ENCODE measurements at regions not wholly inside any gene's neighbourhood (a gene's known extent, or its start where the extent isn't known, plus 50 kb on each side); places are given as distances from the start of the nearest gene placed in this dataset.

DNA sequence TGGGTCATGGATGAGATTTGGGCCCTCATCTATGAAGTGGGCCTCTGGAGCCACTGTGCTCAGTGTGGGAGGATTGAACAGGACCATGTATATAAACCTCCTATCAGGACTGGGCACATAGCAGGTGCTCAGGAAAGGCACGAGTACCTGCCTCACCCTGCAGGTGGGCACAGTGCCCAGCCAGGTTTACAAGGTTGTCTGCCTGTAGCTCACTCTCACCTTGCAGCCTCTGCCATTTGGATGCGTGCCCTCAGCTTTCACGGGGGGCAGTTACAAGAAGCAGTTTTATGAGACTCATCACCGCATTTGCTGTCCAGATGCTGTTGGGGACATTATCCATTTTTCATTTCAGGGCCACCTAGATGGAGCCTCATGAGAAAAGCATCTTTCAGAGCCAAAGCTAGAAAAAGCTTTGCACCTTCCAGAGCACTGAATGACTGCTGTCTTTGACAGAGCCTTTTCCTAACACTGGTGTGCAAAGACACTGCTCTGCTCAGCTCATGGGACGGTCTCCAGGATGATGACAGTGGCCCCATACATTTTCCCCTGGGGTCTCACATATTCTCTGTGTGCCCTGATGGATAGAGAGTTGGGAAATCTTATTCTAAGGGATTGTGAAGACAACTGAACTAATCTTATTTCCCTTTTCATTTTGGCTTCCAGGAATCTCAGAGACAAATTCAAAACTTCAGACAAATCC is 327.5 kb upstream of the RTL1 start:
- no peaks in the 10 kb centered on the region for H3K4me1 ChIP-seq (ENCODE audit: control insufficient read depth, insufficient read depth, low read length)
- TF ChIP-seq TCF7L2 (IDR thresholded peaks at IDR 0.05; ENCODE audit: low read depth, low read length) (no peak), SIN3A (IDR thresholded peaks at IDR 0.05; ENCODE audit: borderline replicate concordance, insufficient read depth, low read depth, low read length) (no peak), POLR2AphosphoS5 (IDR thresholded peaks at IDR 0.05; ENCODE audit: low read depth, low read length) (no peak)
- TF ChIP-seq, protein P1, sequence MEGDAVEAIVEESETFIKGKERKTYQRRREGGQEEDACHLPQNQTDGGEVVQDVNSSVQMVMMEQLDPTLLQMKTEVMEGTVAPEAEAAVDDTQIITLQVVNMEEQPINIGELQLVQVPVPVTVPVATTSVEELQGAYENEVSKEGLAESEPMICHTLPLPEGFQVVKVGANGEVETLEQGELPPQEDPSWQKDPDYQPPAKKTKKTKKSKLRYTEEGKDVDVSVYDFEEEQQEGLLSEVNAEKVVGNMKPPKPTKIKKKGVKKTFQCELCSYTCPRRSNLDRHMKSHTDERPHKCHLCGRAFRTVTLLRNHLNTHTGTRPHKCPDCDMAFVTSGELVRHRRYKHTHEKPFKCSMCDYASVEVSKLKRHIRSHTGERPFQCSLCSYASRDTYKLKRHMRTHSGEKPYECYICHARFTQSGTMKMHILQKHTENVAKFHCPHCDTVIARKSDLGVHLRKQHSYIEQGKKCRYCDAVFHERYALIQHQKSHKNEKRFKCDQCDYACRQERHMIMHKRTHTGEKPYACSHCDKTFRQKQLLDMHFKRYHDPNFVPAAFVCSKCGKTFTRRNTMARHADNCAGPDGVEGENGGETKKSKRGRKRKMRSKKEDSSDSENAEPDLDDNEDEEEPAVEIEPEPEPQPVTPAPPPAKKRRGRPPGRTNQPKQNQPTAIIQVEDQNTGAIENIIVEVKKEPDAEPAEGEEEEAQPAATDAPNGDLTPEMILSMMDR (IDR thresholded peaks at IDR 0.05), result no peak
- TF ChIP-seq, protein P2, sequence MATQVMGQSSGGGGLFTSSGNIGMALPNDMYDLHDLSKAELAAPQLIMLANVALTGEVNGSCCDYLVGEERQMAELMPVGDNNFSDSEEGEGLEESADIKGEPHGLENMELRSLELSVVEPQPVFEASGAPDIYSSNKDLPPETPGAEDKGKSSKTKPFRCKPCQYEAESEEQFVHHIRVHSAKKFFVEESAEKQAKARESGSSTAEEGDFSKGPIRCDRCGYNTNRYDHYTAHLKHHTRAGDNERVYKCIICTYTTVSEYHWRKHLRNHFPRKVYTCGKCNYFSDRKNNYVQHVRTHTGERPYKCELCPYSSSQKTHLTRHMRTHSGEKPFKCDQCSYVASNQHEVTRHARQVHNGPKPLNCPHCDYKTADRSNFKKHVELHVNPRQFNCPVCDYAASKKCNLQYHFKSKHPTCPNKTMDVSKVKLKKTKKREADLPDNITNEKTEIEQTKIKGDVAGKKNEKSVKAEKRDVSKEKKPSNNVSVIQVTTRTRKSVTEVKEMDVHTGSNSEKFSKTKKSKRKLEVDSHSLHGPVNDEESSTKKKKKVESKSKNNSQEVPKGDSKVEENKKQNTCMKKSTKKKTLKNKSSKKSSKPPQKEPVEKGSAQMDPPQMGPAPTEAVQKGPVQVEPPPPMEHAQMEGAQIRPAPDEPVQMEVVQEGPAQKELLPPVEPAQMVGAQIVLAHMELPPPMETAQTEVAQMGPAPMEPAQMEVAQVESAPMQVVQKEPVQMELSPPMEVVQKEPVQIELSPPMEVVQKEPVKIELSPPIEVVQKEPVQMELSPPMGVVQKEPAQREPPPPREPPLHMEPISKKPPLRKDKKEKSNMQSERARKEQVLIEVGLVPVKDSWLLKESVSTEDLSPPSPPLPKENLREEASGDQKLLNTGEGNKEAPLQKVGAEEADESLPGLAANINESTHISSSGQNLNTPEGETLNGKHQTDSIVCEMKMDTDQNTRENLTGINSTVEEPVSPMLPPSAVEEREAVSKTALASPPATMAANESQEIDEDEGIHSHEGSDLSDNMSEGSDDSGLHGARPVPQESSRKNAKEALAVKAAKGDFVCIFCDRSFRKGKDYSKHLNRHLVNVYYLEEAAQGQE (IDR thresholded peaks at IDR 0.05; ENCODE audit: insufficient read depth in 1 of 2, low read depth in 2 of 2, low read length in 1 of 2), result no peak
- ChIA-PET CTCF (no interaction called here), POLR2A (no interaction called here)
- H3K27ac ChIP-seq (ENCODE audit: low read length), result 0 out of 2 replicates have a peak overlapping the region, but pooled peaks have one; percentile 12
- in situ Hi-C loops (cut with HindIII; ENCODE audit: low pct_unique_long_range_greater_than_20kb, low sequenced_read_pairs), result no loop called here
- H3K9me3 ChIP-seq (ENCODE audit: control insufficient read depth, insufficient read depth, low read depth, low read length), result no peaks in the 10 kb centered on the region
- DNase-seq (ENCODE audit: low read depth, low spot score), result no peak
- H3K27me3 ChIP-seq (ENCODE audit: control insufficient read depth, insufficient read depth, low read length), result no peaks in the 10 kb centered on the region
- H3K36me3 ChIP-seq (ENCODE audit: control insufficient read depth, insufficient read depth, low read length), result no peaks in the 10 kb centered on the region
- ATAC-seq, result no peak
- no TSS peak for BruUV-seq (replicated peaks)
- intact Hi-C loops (cut with micrococcal nuclease; ENCODE audit: unreplicated experiment), result loop anchor here (10.0 kb wide), 2 partner anchors 156 to 324 kb away; no protein-coding TSS in a partner anchor
- no peak overlapping the region for H3K4me3 ChIP-seq (ENCODE audit: low read depth in 2 of 2, low read length in 2 of 2)

DNA sequence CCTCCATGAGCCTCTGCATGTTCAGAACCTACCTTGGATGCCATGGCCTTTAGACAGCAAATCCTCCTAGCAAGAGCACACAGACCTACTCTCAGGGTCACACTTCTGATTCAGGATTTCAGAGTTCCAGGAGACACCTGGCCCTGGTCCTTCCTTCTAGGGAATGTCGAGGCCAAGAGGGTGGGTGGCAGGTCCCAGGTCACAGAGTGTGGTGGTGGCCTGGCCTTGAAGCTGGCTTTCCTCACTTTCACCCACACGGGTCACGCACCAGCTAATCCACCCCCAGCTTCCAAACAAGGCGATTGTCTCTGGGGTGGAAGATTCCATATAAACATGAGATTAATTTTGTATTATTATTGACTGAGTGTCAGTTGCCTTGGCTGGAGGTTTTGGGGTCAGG is 328.3 kb upstream of the RTL1 start:
- intact Hi-C loops (cut with micrococcal nuclease; ENCODE audit: unreplicated experiment), result loop anchor here (10.0 kb wide), 2 partner anchors 157 to 323 kb away; no protein-coding TSS in a partner anchor

More for the DNA sequence above, 328.3 kb upstream of the RTL1 start:
- Histone ChIP-seq H3K4me1 (ENCODE audit: control insufficient read depth, insufficient read depth, low read length) (no peaks in the 10 kb centered on the region), H3K27me3 (ENCODE audit: control insufficient read depth, insufficient read depth, low read length) (no peaks in the 10 kb centered on the region), H3K4me3 (ENCODE audit: low read depth in 2 of 2, low read length in 2 of 2) (no peak overlapping the region), H3K36me3 (ENCODE audit: control insufficient read depth, insufficient read depth, low read length) (no peaks in the 10 kb centered on the region), H3K27ac (ENCODE audit: low read length) (peak overlapping the region; percentile 12; the same call in 1 of the 2 replicates), H3K9me3 (ENCODE audit: control insufficient read depth, insufficient read depth, low read depth, low read length) (no peaks in the 10 kb centered on the region)
- POLR2A ChIA-PET, result no interaction called here
- CTCF ChIA-PET, result no interaction called here
- no peak for DNase-seq (ENCODE audit: low read depth, low spot score)
- BruUV-seq (replicated peaks), result no TSS peak
- TF ChIP-seq TCF7L2 (IDR thresholded peaks at IDR 0.05; ENCODE audit: low read depth, low read length), result no peak
- TF ChIP-seq, protein P1 (IDR thresholded peaks at IDR 0.05), result no peak
- TF ChIP-seq SIN3A (IDR thresholded peaks at IDR 0.05; ENCODE audit: borderline replicate concordance, insufficient read depth, low read depth, low read length), result no peak
- TF ChIP-seq, protein P2 (IDR thresholded peaks at IDR 0.05; ENCODE audit: insufficient read depth in 1 of 2, low read depth in 2 of 2, low read length in 1 of 2), result no peak
- no peak for TF ChIP-seq POLR2AphosphoS5 (IDR thresholded peaks at IDR 0.05; ENCODE audit: low read depth, low read length)
- in situ Hi-C loops (cut with HindIII; ENCODE audit: low pct_unique_long_range_greater_than_20kb, low sequenced_read_pairs), result no loop called here
- ATAC-seq, result no peak

Data from Panc1 (cell line).